Fibroblast of villous mesenchyme (primary cell): ENCODE measurements at regions not wholly inside any gene's neighbourhood (a gene's known extent, or its start where the extent isn't known, plus 50 kb on each side); places are given as distances from the start of the nearest gene placed in this dataset.

Experiments
- DNase-seq: peaks from one replicate; pipeline ENCODE4 v3.0.0-alpha.2; 2010; ENCODE audit warnings: low read depth
- H3K4me3 ChIP-seq: 2 replicates; pipeline ENCODE4 v1.5.1; 2011; ENCODE audit warnings: low read depth, mild to moderate bottlenecking, low read length
- TF ChIP-seq, protein P1 (sequence below): IDR thresholded peaks from 2 replicates; pipeline ENCODE4 v1.5.1; 2012; ENCODE audit warnings: low read depth, mild to moderate bottlenecking, low read length; ENCODE audit not compliant: insufficient read depth

GRCh38 chr2:8452296-8452695, 229.6 kb upstream of the ID2 start:
- no peak overlapping the region for H3K4me3 ChIP-seq
- TF ChIP-seq, protein P1, sequence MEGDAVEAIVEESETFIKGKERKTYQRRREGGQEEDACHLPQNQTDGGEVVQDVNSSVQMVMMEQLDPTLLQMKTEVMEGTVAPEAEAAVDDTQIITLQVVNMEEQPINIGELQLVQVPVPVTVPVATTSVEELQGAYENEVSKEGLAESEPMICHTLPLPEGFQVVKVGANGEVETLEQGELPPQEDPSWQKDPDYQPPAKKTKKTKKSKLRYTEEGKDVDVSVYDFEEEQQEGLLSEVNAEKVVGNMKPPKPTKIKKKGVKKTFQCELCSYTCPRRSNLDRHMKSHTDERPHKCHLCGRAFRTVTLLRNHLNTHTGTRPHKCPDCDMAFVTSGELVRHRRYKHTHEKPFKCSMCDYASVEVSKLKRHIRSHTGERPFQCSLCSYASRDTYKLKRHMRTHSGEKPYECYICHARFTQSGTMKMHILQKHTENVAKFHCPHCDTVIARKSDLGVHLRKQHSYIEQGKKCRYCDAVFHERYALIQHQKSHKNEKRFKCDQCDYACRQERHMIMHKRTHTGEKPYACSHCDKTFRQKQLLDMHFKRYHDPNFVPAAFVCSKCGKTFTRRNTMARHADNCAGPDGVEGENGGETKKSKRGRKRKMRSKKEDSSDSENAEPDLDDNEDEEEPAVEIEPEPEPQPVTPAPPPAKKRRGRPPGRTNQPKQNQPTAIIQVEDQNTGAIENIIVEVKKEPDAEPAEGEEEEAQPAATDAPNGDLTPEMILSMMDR, result no peak
- DNase-seq, result no peak

DNA sequence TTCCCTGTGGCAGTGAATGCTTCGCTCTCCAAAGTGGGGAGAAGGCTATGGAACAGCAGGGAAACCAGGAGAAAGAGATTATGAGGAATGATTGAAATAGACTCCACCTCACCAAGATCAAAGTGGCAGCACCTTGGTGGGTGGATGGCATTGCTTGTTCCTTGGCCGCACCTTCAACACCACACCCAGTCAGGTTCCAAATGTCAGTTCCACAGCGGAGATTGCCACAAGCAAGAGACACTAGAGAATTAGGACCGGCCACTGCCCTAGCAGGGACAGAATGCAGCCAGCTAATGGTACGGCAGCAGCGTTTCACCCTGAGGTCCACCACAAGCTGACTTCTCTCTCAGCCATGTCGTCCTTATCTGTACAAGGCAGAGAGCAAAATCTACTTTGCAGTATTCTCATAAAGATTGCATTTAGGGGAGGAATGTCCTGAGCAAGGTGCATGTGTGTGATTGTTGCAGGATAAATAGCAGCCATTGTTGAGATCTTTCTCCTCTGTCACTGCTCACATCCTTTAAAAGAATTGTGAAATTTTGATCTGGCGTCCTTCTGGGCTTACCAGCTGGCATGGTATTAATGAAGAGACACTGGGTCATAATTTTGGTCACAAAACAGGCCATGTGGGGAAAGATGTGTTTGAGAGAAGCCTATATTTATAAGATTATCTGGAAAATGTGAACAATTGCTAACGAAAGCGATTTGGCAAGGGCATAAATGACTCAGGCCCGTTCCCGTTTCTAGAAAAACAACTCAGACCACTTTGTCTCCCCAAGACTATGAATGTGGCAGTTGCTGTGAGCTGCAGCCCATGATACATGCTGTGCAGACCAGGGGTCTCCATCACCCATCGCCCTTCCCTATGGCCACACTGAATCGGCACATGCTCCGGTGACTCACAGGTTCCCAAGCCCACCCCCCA, 228.6 kb upstream of the ID2 start:
- TF ChIP-seq, protein P1, result no peak
- no peak for DNase-seq

DNA sequence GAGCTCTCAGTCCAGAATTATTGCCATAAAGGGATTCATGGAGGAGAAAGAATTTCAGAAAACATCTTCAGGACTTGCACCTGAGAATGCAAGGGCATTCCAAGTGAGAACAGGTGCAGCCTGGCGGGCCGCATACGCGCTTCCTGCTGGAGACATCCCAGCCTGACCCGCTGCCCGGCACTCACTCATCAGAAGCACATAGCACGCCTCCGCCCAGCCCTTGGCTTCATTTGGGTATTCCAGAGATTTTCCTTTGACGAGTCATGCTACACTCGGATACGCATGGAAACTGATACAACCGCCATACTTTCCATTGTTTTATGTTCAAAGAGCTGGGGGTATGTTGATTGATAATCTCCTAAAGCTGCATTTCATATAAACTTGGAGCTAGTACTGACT, 228.0 kb upstream of the ID2 start:
- no peak for DNase-seq
- no peak overlapping the region for H3K4me3 ChIP-seq
- TF ChIP-seq, protein P1, result no peak

More for the DNA sequence above, 228.6 kb upstream of the ID2 start:
- H3K4me3 ChIP-seq, result no peak overlapping the region

DNA sequence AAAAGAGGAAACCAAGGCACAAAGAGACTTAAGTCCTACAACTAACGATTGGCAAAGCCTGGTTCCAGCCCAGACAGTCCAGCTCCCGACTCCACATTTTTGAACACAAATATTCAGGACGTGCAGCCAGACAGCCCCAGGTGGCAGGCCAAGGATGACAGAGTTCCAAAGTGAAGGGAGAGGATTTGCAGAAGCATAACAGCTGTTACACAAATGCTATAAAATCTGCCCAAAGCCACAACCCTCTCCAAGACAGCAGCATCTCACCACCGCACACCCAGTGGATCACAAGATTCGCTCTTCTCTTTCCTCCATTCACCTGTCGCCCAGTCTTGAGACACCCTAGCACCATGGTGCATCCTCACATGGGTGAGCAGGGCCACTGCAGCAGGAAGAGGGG, 227.1 kb upstream of the ID2 start:
- H3K4me3 ChIP-seq, result no peak overlapping the region
- TF ChIP-seq, protein P1, result no peak
- no peak for DNase-seq

GRCh38 chr2:8455236-8456150, 226.4 kb upstream of the ID2 start:
- H3K4me3 ChIP-seq, result no peak overlapping the region
- DNase-seq, result no peak
- TF ChIP-seq, protein P1, result no peak

GRCh38 chr2:8456151-8457091, 225.4 kb upstream of the ID2 start:
- DNase-seq, result no peak
- H3K4me3 ChIP-seq, result no peak overlapping the region
- TF ChIP-seq, protein P1, result no peak
